Osteocyte (in vitro differentiated cells): ENCODE measurements at regions not wholly inside any gene's neighbourhood (a gene's known extent, or its start where the extent isn't known, plus 50 kb on each side); places are given as distances from the start of the nearest gene placed in this dataset.

ENCODE experiments used
- DNase-seq: peaks from one replicate; pipeline ENCODE4 v3.0.0; 2021; ENCODE audit warnings: mixed read lengths; ENCODE audit not compliant: unreplicated experiment; ENCODE audit errors: extremely low spot score
- H3K27ac Mint-ChIP-seq: one replicate; pipeline ENCODE4 v1.8.0; 2021; ENCODE audit warnings: mild to moderate bottlenecking, mixed read lengths; ENCODE audit not compliant: unreplicated experiment
- H3K27me3 Mint-ChIP-seq: one replicate; pipeline ENCODE4 v1.8.0; 2021; ENCODE audit warnings: mixed read lengths; ENCODE audit not compliant: unreplicated experiment
- H3K36me3 Mint-ChIP-seq: one replicate; pipeline ENCODE4 v1.8.0; 2021; ENCODE audit warnings: mixed read lengths; ENCODE audit not compliant: unreplicated experiment
- H3K4me1 Mint-ChIP-seq: one replicate; pipeline ENCODE4 v1.8.0; 2021; ENCODE audit warnings: mixed read lengths; ENCODE audit not compliant: unreplicated experiment
- H3K4me3 Mint-ChIP-seq: one replicate; pipeline ENCODE4 v1.8.0; 2021; ENCODE audit warnings: mild to moderate bottlenecking, moderate library complexity, mixed read lengths; ENCODE audit not compliant: unreplicated experiment
- H3K9me3 Mint-ChIP-seq: one replicate; pipeline ENCODE4 v1.8.0; 2021; ENCODE audit warnings: mixed read lengths; ENCODE audit not compliant: unreplicated experiment
- CTCF ChIP-seq: fragments of 200-600 bp; sonication (generic); IDR thresholded peaks from 2 replicates; pipeline ENCODE4 v1.5.0; 2021; ENCODE audit warnings: antibody characterized with exemption, mild to moderate bottlenecking, moderate library complexity

- TF ChIP-seq CTCF: no peak
- Mint-ChIP-seq H3K4me3 (no peak overlapping the region), H3K27me3 (no peaks in the 10 kb centered on the region), H3K4me1 (no peaks in the 10 kb centered on the region), H3K36me3 (no peaks in the 10 kb centered on the region), H3K9me3 (peaks cover 11% of the 10 kb centered on the region), H3K27ac (no peak overlapping the region)
- no peak for DNase-seq
Observed at GRCh38 chr2:103132536-103133217, 370.8 kb downstream of the TMEM182 start.

- H3K36me3 Mint-ChIP-seq: no peaks in the 10 kb centered on the region
- no peak overlapping the region for H3K4me3 Mint-ChIP-seq
- TF ChIP-seq CTCF: no peak
- peaks cover 11% of the 10 kb centered on the region for H3K9me3 Mint-ChIP-seq
- no peaks in the 10 kb centered on the region for H3K4me1 Mint-ChIP-seq
- no peaks in the 10 kb centered on the region for H3K27me3 Mint-ChIP-seq
- no peak overlapping the region for H3K27ac Mint-ChIP-seq
- DNase-seq: no peak
Observed at GRCh38 chr2:103135679-103136078, 373.8 kb downstream of the TMEM182 start.

GRCh38 chr2:103138123-103138901, 376.5 kb downstream of the TMEM182 start:
- H3K27ac Mint-ChIP-seq: no peak overlapping the region
- no peak overlapping the region for H3K4me3 Mint-ChIP-seq

GRCh38 chr2:103139628-103140268, 377.9 kb downstream of the TMEM182 start:
- H3K27ac Mint-ChIP-seq: no peak overlapping the region
- no peaks in the 10 kb centered on the region for H3K27me3 Mint-ChIP-seq

More at GRCh38 chr2:103138123-103138901, 376.5 kb downstream of the TMEM182 start:
- H3K27me3 Mint-ChIP-seq: no peaks in the 10 kb centered on the region
- DNase-seq: no peak
- TF ChIP-seq CTCF: no peak
- no peaks in the 10 kb centered on the region for H3K36me3 Mint-ChIP-seq
- H3K4me1 Mint-ChIP-seq: no peaks in the 10 kb centered on the region
- peaks cover 11% of the 10 kb centered on the region for H3K9me3 Mint-ChIP-seq

More at GRCh38 chr2:103139628-103140268, 377.9 kb downstream of the TMEM182 start:
- H3K36me3 Mint-ChIP-seq: no peaks in the 10 kb centered on the region
- peaks cover 11% of the 10 kb centered on the region for H3K9me3 Mint-ChIP-seq
- H3K4me1 Mint-ChIP-seq: no peaks in the 10 kb centered on the region
- TF ChIP-seq CTCF: no peak
- no peak overlapping the region for H3K4me3 Mint-ChIP-seq
- no peak for DNase-seq
